ENCODE measurements at regions not wholly inside any gene's neighbourhood (a gene's known extent, or its start where the extent isn't known, plus 50 kb on each side); places are given as distances from the start of the nearest gene placed in this dataset.

DNA sequence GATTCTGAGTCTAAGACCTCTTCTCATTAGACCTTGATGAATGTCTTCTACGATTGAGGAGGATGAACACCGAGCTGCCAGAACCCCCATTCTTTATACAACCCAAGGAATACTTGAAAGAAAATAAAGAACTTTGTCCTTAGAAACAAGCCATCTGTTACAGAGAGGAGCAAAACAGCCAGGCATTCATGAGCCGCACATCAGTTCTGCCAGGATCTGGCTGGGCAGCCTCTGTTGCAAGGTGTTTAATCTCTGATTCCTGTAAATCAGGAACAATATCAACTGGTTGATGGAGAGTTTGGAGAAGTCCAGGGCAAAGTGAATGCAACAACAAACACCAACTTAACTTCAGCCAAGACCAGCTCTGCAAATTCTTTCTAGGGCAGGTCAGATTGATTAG lies 165.5 kb upstream of the DMAC1 start:
- no peak overlapping the region for H3K4me3 Mint-ChIP-seq (ENCODE audit: low read depth)
- H3K36me3 Mint-ChIP-seq (ENCODE audit: insufficient read depth) = peaks cover 3% of the 10 kb centered on the region
- TF ChIP-seq, protein P1, sequence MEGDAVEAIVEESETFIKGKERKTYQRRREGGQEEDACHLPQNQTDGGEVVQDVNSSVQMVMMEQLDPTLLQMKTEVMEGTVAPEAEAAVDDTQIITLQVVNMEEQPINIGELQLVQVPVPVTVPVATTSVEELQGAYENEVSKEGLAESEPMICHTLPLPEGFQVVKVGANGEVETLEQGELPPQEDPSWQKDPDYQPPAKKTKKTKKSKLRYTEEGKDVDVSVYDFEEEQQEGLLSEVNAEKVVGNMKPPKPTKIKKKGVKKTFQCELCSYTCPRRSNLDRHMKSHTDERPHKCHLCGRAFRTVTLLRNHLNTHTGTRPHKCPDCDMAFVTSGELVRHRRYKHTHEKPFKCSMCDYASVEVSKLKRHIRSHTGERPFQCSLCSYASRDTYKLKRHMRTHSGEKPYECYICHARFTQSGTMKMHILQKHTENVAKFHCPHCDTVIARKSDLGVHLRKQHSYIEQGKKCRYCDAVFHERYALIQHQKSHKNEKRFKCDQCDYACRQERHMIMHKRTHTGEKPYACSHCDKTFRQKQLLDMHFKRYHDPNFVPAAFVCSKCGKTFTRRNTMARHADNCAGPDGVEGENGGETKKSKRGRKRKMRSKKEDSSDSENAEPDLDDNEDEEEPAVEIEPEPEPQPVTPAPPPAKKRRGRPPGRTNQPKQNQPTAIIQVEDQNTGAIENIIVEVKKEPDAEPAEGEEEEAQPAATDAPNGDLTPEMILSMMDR (IDR thresholded peaks at IDR 0.05; ENCODE audit: unreplicated experiment) = no peak
- H3K27ac Mint-ChIP-seq = peak overlapping the region; percentile 31
- H3K4me1 Mint-ChIP-seq (ENCODE audit: low read depth) = peaks cover 40% of the 10 kb centered on the region
- DNase-seq (ENCODE audit: low spot score, unreplicated experiment) = no peak
- peaks cover 9% of the 10 kb centered on the region for H3K9me3 Mint-ChIP-seq (ENCODE audit: low read depth)
- H3K27me3 Mint-ChIP-seq = no peaks in the 10 kb centered on the region

- no peak overlapping the region for H3K4me3 Mint-ChIP-seq (ENCODE audit: low read depth)
- peaks cover 41% of the 10 kb centered on the region for H3K4me1 Mint-ChIP-seq (ENCODE audit: low read depth)
- H3K27me3 Mint-ChIP-seq = no peaks in the 10 kb centered on the region
- H3K36me3 Mint-ChIP-seq (ENCODE audit: insufficient read depth) = peaks cover 3% of the 10 kb centered on the region
- H3K27ac Mint-ChIP-seq = no peak overlapping the region
- TF ChIP-seq, protein P1 (IDR thresholded peaks at IDR 0.05; ENCODE audit: unreplicated experiment) = no peak
- DNase-seq (ENCODE audit: low spot score, unreplicated experiment) = no peak
- H3K9me3 Mint-ChIP-seq (ENCODE audit: low read depth) = peaks cover 7% of the 10 kb centered on the region
These were observed 163.4 kb upstream of the DMAC1 start for GRCh38 chr9:7963026-7963425.

GRCh38 chr9:7961076-7961475 lies 161.5 kb upstream of the DMAC1 start:
- peaks cover 1% of the 10 kb centered on the region for H3K36me3 Mint-ChIP-seq (ENCODE audit: insufficient read depth)
- H3K4me3 Mint-ChIP-seq (ENCODE audit: low read depth) = peak overlapping the region; percentile 4
- peaks cover 5% of the 10 kb centered on the region for H3K9me3 Mint-ChIP-seq (ENCODE audit: low read depth)
- no peak for DNase-seq (ENCODE audit: low spot score, unreplicated experiment)
- peak overlapping the region; percentile 90 for H3K27ac Mint-ChIP-seq
- H3K4me1 Mint-ChIP-seq (ENCODE audit: low read depth) = peaks cover 34% of the 10 kb centered on the region
- TF ChIP-seq, protein P1 (IDR thresholded peaks at IDR 0.05; ENCODE audit: unreplicated experiment) = no peak
- no peaks in the 10 kb centered on the region for H3K27me3 Mint-ChIP-seq

DNA sequence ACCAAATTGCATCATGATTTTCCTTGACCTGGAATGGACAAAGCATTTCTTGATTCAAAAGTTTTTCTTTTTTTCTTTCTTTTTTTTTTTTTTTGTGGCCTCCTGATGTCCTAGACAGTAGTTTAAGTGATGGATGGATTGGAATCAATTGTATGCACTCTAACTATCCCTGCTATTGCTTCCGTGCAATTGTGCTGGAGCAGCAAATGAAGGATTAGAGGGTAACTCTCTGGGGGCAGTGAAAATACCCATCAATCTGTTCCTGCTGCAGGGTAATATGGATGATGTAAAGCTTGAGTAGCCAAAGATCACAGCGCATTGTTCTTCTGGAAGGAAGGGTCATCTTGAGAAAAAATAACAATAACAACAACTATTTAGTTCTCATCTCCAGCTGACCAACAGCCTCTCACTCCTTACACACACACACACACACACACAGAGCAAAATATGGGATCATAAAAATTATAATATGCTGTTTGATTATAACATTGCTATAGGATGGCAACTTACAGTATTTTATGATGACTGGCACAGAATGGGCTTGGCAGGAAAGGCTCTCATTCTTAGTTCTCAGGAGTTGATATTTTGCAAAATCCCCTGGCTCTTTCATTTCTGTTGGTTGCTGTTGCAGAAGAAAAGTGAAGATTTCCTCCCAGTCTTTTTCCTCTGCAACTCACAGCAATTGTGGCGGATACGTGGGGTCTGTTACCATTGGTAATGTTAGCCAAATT lies 160.9 kb upstream of the DMAC1 start:
- Mint-ChIP-seq H3K36me3 (ENCODE audit: insufficient read depth) (peaks cover 1% of the 10 kb centered on the region), H3K27ac (peak overlapping the region; percentile 90)
- no peak for DNase-seq (ENCODE audit: low spot score, unreplicated experiment)

GRCh38 chr9:7957803-7958202 lies 158.2 kb upstream of the DMAC1 start:
- no peak overlapping the region for H3K4me3 Mint-ChIP-seq (ENCODE audit: low read depth)
- peaks cover 42% of the 10 kb centered on the region for H3K4me1 Mint-ChIP-seq (ENCODE audit: low read depth)
- H3K27me3 Mint-ChIP-seq = no peaks in the 10 kb centered on the region
- H3K36me3 Mint-ChIP-seq (ENCODE audit: insufficient read depth) = no peaks in the 10 kb centered on the region
- TF ChIP-seq, protein P1 (IDR thresholded peaks at IDR 0.05; ENCODE audit: unreplicated experiment) = no peak
- H3K27ac Mint-ChIP-seq = no peak overlapping the region
- H3K9me3 Mint-ChIP-seq (ENCODE audit: low read depth) = no peaks in the 10 kb centered on the region
- no peak for DNase-seq (ENCODE audit: low spot score, unreplicated experiment)

More for the DNA sequence above, 160.9 kb upstream of the DMAC1 start:
- H3K4me3 Mint-ChIP-seq (ENCODE audit: low read depth) = peak overlapping the region; percentile 46
- H3K4me1 Mint-ChIP-seq (ENCODE audit: low read depth) = peaks cover 34% of the 10 kb centered on the region
- H3K9me3 Mint-ChIP-seq (ENCODE audit: low read depth) = peaks cover 5% of the 10 kb centered on the region
- no peaks in the 10 kb centered on the region for H3K27me3 Mint-ChIP-seq
- TF ChIP-seq, protein P1 (IDR thresholded peaks at IDR 0.05; ENCODE audit: unreplicated experiment) = no peak

Data from progenitor cell of endocrine pancreas (in vitro differentiated cells).